ENCODE measurements at regions not wholly inside any gene's neighbourhood (a gene's known extent, or its start where the extent isn't known, plus 50 kb on each side); places are given as distances from the start of the nearest gene placed in this dataset.

- H3K27ac Mint-ChIP-seq = no peak overlapping the region
- no peaks in the 10 kb centered on the region for H3K36me3 Mint-ChIP-seq (ENCODE audit: low read depth)
- H3K27me3 Mint-ChIP-seq = peaks cover 3% of the 10 kb centered on the region
- H3K4me3 Mint-ChIP-seq = no peak overlapping the region
- no peaks in the 10 kb centered on the region for H3K4me1 Mint-ChIP-seq (ENCODE audit: low read depth)
- no peaks in the 10 kb centered on the region for H3K9me3 Mint-ChIP-seq
- intact Hi-C loops (cut with micrococcal nuclease) = no loop called here
Measured at GRCh38 chr1:116252271-116252670, 120.8 kb upstream of the ATP1A1 start.

GRCh38 chr1:116252785-116253184, 120.3 kb upstream of the ATP1A1 start:
- intact Hi-C loops (cut with micrococcal nuclease) = no loop called here
- Mint-ChIP-seq H3K4me1 (ENCODE audit: low read depth) (no peaks in the 10 kb centered on the region), H3K36me3 (ENCODE audit: low read depth) (no peaks in the 10 kb centered on the region)

GRCh38 chr1:116253566-116254382, 119.3 kb upstream of the ATP1A1 start:
- Mint-ChIP-seq H3K4me3 (no peak overlapping the region), H3K27ac (no peak overlapping the region), H3K9me3 (no peaks in the 10 kb centered on the region), H3K27me3 (peaks cover 3% of the 10 kb centered on the region), H3K4me1 (ENCODE audit: low read depth) (peaks cover 2% of the 10 kb centered on the region), H3K36me3 (ENCODE audit: low read depth) (no peaks in the 10 kb centered on the region)
- intact Hi-C loops (cut with micrococcal nuclease) = no loop called here

More at GRCh38 chr1:116252785-116253184, 120.3 kb upstream of the ATP1A1 start:
- peaks cover 3% of the 10 kb centered on the region for H3K27me3 Mint-ChIP-seq
- no peak overlapping the region for H3K4me3 Mint-ChIP-seq
- H3K9me3 Mint-ChIP-seq = no peaks in the 10 kb centered on the region
- no peak overlapping the region for H3K27ac Mint-ChIP-seq

GRCh38 chr1:116254776-116255175, 118.3 kb upstream of the ATP1A1 start:
- intact Hi-C loops (cut with micrococcal nuclease) = no loop called here

GRCh38 chr1:116255486-116256285, 117.4 kb upstream of the ATP1A1 start:
- Mint-ChIP-seq H3K27me3 (peaks cover 3% of the 10 kb centered on the region), H3K4me3 (no peak overlapping the region), H3K27ac (no peak overlapping the region), H3K9me3 (no peaks in the 10 kb centered on the region), H3K4me1 (ENCODE audit: low read depth) (peaks cover 6% of the 10 kb centered on the region), H3K36me3 (ENCODE audit: low read depth) (no peaks in the 10 kb centered on the region)
- intact Hi-C loops (cut with micrococcal nuclease) = no loop called here

More at GRCh38 chr1:116254776-116255175, 118.3 kb upstream of the ATP1A1 start:
- H3K27ac Mint-ChIP-seq = no peak overlapping the region
- H3K4me1 Mint-ChIP-seq (ENCODE audit: low read depth) = peaks cover 6% of the 10 kb centered on the region
- H3K36me3 Mint-ChIP-seq (ENCODE audit: low read depth) = no peaks in the 10 kb centered on the region
- peaks cover 3% of the 10 kb centered on the region for H3K27me3 Mint-ChIP-seq
- no peak overlapping the region for H3K4me3 Mint-ChIP-seq
- no peaks in the 10 kb centered on the region for H3K9me3 Mint-ChIP-seq

- intact Hi-C loops (cut with micrococcal nuclease) = no loop called here
- Mint-ChIP-seq H3K9me3 (no peaks in the 10 kb centered on the region), H3K4me1 (ENCODE audit: low read depth) (peaks cover 6% of the 10 kb centered on the region), H3K27ac (no peak overlapping the region), H3K36me3 (ENCODE audit: low read depth) (no peaks in the 10 kb centered on the region), H3K27me3 (peaks cover 4% of the 10 kb centered on the region), H3K4me3 (no peak overlapping the region)
Measured at GRCh38 chr1:116256286-116256649, 116.8 kb upstream of the ATP1A1 start.

GRCh38 chr1:116256875-116257274, 116.2 kb upstream of the ATP1A1 start:
- Mint-ChIP-seq H3K27ac (no peak overlapping the region), H3K4me3 (no peak overlapping the region), H3K27me3 (peaks cover 4% of the 10 kb centered on the region), H3K9me3 (no peaks in the 10 kb centered on the region), H3K36me3 (ENCODE audit: low read depth) (no peaks in the 10 kb centered on the region), H3K4me1 (ENCODE audit: low read depth) (peaks cover 6% of the 10 kb centered on the region)
- intact Hi-C loops (cut with micrococcal nuclease) = no loop called here

GRCh38 chr1:116257341-116257767, 115.7 kb upstream of the ATP1A1 start:
- H3K4me1 Mint-ChIP-seq (ENCODE audit: low read depth) = peaks cover 6% of the 10 kb centered on the region
- no peak overlapping the region for H3K4me3 Mint-ChIP-seq
- no peaks in the 10 kb centered on the region for H3K36me3 Mint-ChIP-seq (ENCODE audit: low read depth)
- no peak overlapping the region for H3K27ac Mint-ChIP-seq
- H3K27me3 Mint-ChIP-seq = peaks cover 6% of the 10 kb centered on the region
- intact Hi-C loops (cut with micrococcal nuclease) = no loop called here
- no peaks in the 10 kb centered on the region for H3K9me3 Mint-ChIP-seq

- Mint-ChIP-seq H3K4me3 (no peak overlapping the region), H3K36me3 (ENCODE audit: low read depth) (no peaks in the 10 kb centered on the region), H3K27ac (no peak overlapping the region), H3K4me1 (ENCODE audit: low read depth) (peaks cover 6% of the 10 kb centered on the region), H3K9me3 (no peaks in the 10 kb centered on the region), H3K27me3 (peaks cover 6% of the 10 kb centered on the region)
- intact Hi-C loops (cut with micrococcal nuclease) = no loop called here
Measured at GRCh38 chr1:116257836-116258235, 115.2 kb upstream of the ATP1A1 start.

GRCh38 chr1:116258668-116259419, 114.2 kb upstream of the ATP1A1 start:
- Mint-ChIP-seq H3K27me3 (peaks cover 6% of the 10 kb centered on the region), H3K4me1 (ENCODE audit: low read depth) (peaks cover 6% of the 10 kb centered on the region), H3K27ac (no peak overlapping the region), H3K36me3 (ENCODE audit: low read depth) (no peaks in the 10 kb centered on the region), H3K9me3 (no peaks in the 10 kb centered on the region), H3K4me3 (no peak overlapping the region)
- intact Hi-C loops (cut with micrococcal nuclease) = no loop called here

GRCh38 chr1:116259663-116260062, 113.4 kb upstream of the ATP1A1 start:
- H3K4me3 Mint-ChIP-seq = no peak overlapping the region
- intact Hi-C loops (cut with micrococcal nuclease) = no loop called here
- no peak overlapping the region for H3K27ac Mint-ChIP-seq
- H3K27me3 Mint-ChIP-seq = peaks cover 6% of the 10 kb centered on the region
- H3K4me1 Mint-ChIP-seq (ENCODE audit: low read depth) = peaks cover 6% of the 10 kb centered on the region
- H3K36me3 Mint-ChIP-seq (ENCODE audit: low read depth) = no peaks in the 10 kb centered on the region
- H3K9me3 Mint-ChIP-seq = no peaks in the 10 kb centered on the region

- Mint-ChIP-seq H3K4me3 (no peak overlapping the region), H3K27ac (no peak overlapping the region), H3K4me1 (ENCODE audit: low read depth) (peaks cover 6% of the 10 kb centered on the region), H3K36me3 (ENCODE audit: low read depth) (no peaks in the 10 kb centered on the region), H3K9me3 (no peaks in the 10 kb centered on the region), H3K27me3 (peaks cover 6% of the 10 kb centered on the region)
- intact Hi-C loops (cut with micrococcal nuclease) = no loop called here
Measured at GRCh38 chr1:116260115-116260514, 112.9 kb upstream of the ATP1A1 start.

GRCh38 chr1:116260621-116261020, 112.4 kb upstream of the ATP1A1 start:
- H3K36me3 Mint-ChIP-seq (ENCODE audit: low read depth) = no peaks in the 10 kb centered on the region
- no peak overlapping the region for H3K27ac Mint-ChIP-seq

GRCh38 chr1:116261227-116261626, 111.8 kb upstream of the ATP1A1 start:
- H3K27ac Mint-ChIP-seq = no peak overlapping the region
- H3K4me1 Mint-ChIP-seq (ENCODE audit: low read depth) = peaks cover 6% of the 10 kb centered on the region
- H3K9me3 Mint-ChIP-seq = no peaks in the 10 kb centered on the region
- H3K4me3 Mint-ChIP-seq = no peak overlapping the region
- H3K27me3 Mint-ChIP-seq = peaks cover 6% of the 10 kb centered on the region
- no peaks in the 10 kb centered on the region for H3K36me3 Mint-ChIP-seq (ENCODE audit: low read depth)
- intact Hi-C loops (cut with micrococcal nuclease) = no loop called here

More at GRCh38 chr1:116260621-116261020, 112.4 kb upstream of the ATP1A1 start:
- peaks cover 6% of the 10 kb centered on the region for H3K4me1 Mint-ChIP-seq (ENCODE audit: low read depth)
- peaks cover 6% of the 10 kb centered on the region for H3K27me3 Mint-ChIP-seq
- intact Hi-C loops (cut with micrococcal nuclease) = no loop called here
- H3K4me3 Mint-ChIP-seq = no peak overlapping the region
- no peaks in the 10 kb centered on the region for H3K9me3 Mint-ChIP-seq
